RWPE2 (cell line): ENCODE measurements at regions not wholly inside any gene's neighbourhood (a gene's known extent, or its start where the extent isn't known, plus 50 kb on each side); places are given as distances from the start of the nearest gene placed in this dataset.

Experiments used
- ATAC-seq: fragments of 200-7000 bp; cut with Tn5 transposase; 3 replicates; pipeline ENCODE4 v1.9.1; 2021; ENCODE audit warnings: low read depth
- DNase-seq: peaks from one replicate; pipeline ENCODE4 v3.0.0-alpha.2; 2020; ENCODE audit warnings: low spot score
- H3K27ac ChIP-seq: fragments of 450-650 bp; 2 replicates; pipeline ENCODE4 v1.5.1; 2017; ENCODE audit warnings: mild to moderate bottlenecking; ENCODE audit not compliant: poor library complexity, severe bottlenecking
- H3K27me3 ChIP-seq: fragments of 250-450 bp; sonication (Bioruptor Pico); 2 replicates; pipeline ENCODE4 v1.5.1; 2021; ENCODE audit warnings: mild to moderate bottlenecking, moderate library complexity; ENCODE audit not compliant: insufficient read depth, poor library complexity, severe bottlenecking
- H3K36me3 ChIP-seq: fragments of 250-450 bp; sonication (Bioruptor Pico); 2 replicates; pipeline ENCODE4 v1.5.1; 2020; ENCODE audit warnings: low read depth, mild to moderate bottlenecking, moderate library complexity
- H3K4me1 ChIP-seq: fragments of 250-450 bp; sonication (Bioruptor Pico); 2 replicates; pipeline ENCODE4 v1.5.1; 2021; ENCODE audit warnings: mild to moderate bottlenecking, moderate library complexity; ENCODE audit not compliant: insufficient read depth, poor library complexity, severe bottlenecking
- H3K4me3 ChIP-seq: fragments of 250-450 bp; sonication (Bioruptor Pico); 2 replicates; pipeline ENCODE4 v1.5.1; 2021; ENCODE audit warnings: mild to moderate bottlenecking, moderate library complexity; ENCODE audit not compliant: severe bottlenecking
- H3K9me3 ChIP-seq: fragments of 250-450 bp; sonication (Bioruptor Pico); 2 replicates; pipeline ENCODE4 v1.5.1; 2021; ENCODE audit warnings: mild to moderate bottlenecking, moderate library complexity; ENCODE audit not compliant: severe bottlenecking
- CTCF ChIP-seq: fragments of 450-650 bp; IDR thresholded peaks from one replicate; pipeline ENCODE4 v1.5.1; 2017; ENCODE audit warnings: mild to moderate bottlenecking, moderate library complexity; ENCODE audit not compliant: poor library complexity, severe bottlenecking

GRCh38 chr6:40293460-40294185 lies 293.5 kb downstream of the LRFN2 start:
- H3K4me3 ChIP-seq, result no peak overlapping the region
- TF ChIP-seq CTCF, result no peak
- ATAC-seq, result no peak

GRCh38 chr6:40293060-40293459 lies 294.1 kb downstream of the LRFN2 start:
- TF ChIP-seq CTCF, result no peak
- Histone ChIP-seq H3K4me1 (no peaks in the 10 kb centered on the region), H3K27me3 (peaks cover 5% of the 10 kb centered on the region), H3K27ac (no peak overlapping the region), H3K36me3 (no peaks in the 10 kb centered on the region), H3K9me3 (no peaks in the 10 kb centered on the region), H3K4me3 (no peak overlapping the region)
- ATAC-seq (no peak), DNase-seq (no peak)

More at GRCh38 chr6:40293460-40294185, 293.5 kb downstream of the LRFN2 start:
- Histone ChIP-seq H3K27ac (no peak overlapping the region), H3K4me1 (no peaks in the 10 kb centered on the region), H3K27me3 (no peaks in the 10 kb centered on the region), H3K9me3 (no peaks in the 10 kb centered on the region), H3K36me3 (no peaks in the 10 kb centered on the region)
- DNase-seq, result no peak

- DNase-seq, result no peak
Measured at GRCh38 chr6:40290816-40291215, 296.3 kb downstream of the LRFN2 start.

GRCh38 chr6:40288919-40289318 lies 298.2 kb downstream of the LRFN2 start:
- no peaks in the 10 kb centered on the region for H3K9me3 ChIP-seq
- H3K36me3 ChIP-seq, result no peaks in the 10 kb centered on the region
- TF ChIP-seq CTCF, result no peak
- H3K27ac ChIP-seq, result no peak overlapping the region
- peaks cover 5% of the 10 kb centered on the region for H3K27me3 ChIP-seq
- H3K4me3 ChIP-seq, result no peak overlapping the region
- no peak for DNase-seq
- H3K4me1 ChIP-seq, result no peaks in the 10 kb centered on the region
- no peak for ATAC-seq

More at GRCh38 chr6:40290816-40291215, 296.3 kb downstream of the LRFN2 start:
- Histone ChIP-seq H3K36me3 (no peaks in the 10 kb centered on the region), H3K4me3 (no peak overlapping the region), H3K27ac (no peak overlapping the region), H3K4me1 (no peaks in the 10 kb centered on the region), H3K27me3 (peaks cover 5% of the 10 kb centered on the region), H3K9me3 (no peaks in the 10 kb centered on the region)
- no peak for TF ChIP-seq CTCF
- no peak for ATAC-seq

- ATAC-seq, result no peak
- Histone ChIP-seq H3K4me1 (no peaks in the 10 kb centered on the region), H3K27me3 (peaks cover 5% of the 10 kb centered on the region), H3K9me3 (no peaks in the 10 kb centered on the region), H3K27ac (no peak overlapping the region), H3K4me3 (no peak overlapping the region), H3K36me3 (no peaks in the 10 kb centered on the region)
- no peak for DNase-seq
- no peak for TF ChIP-seq CTCF
Measured at GRCh38 chr6:40287296-40287850, 299.8 kb downstream of the LRFN2 start.
